ENCODE measurements at regions not wholly inside any gene's neighbourhood (a gene's known extent, or its start where the extent isn't known, plus 50 kb on each side); places are given as distances from the start of the nearest gene placed in this dataset.

DNA sequence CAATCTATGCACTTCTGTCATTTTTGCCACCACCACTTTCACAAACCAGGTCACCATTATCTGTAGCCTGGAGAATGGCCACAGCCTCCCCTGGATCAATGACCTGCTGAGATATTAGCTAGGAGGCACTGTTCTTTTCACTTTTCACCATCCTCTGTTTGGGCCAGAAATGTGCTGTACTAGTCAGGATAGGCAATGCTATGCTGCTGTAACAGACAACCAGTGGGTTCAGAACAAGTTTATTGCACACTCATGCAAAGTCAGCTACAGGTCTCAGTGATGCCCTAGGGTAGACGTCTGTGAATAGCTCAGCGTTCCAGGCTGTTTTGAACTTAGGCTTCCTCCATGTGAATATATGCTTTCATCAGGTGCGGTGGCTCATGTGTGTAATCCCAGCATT lies 231.5 kb downstream of the SUDS3 start:
- FAIRE-seq (no peak), DNase-seq (ENCODE audit: low spot score) (no peak)

DNA sequence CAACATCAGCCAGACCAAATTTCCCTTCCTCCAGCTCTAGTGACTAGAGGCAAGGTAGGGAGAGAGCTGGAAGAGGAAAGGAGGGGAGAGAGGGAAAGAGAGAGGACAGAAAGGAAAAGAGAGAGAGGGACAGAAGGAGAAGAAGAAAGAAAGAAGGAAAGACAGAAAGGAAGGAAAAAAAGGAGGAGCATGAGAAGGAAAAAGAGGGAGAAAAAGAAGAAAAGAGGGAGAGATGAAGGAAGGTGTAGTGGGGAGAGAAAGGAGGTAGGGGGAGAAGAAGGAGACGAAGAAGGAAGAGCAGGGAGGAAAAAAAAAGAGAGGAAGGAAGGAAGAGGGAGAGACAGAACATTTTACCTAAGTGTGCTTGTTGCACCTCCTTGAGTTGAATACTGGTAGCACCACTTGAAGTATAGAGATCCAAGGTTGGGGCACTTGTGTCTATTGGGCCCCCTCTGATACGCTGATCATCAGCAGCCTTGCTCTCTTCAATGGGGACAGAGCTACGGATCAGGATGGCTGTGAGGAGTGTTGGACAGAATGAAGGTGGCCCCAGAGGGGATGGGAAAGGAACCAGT lies 232.5 kb downstream of the SUDS3 start:
- no peak for FAIRE-seq
- no peak for DNase-seq (ENCODE audit: low spot score)

DNA sequence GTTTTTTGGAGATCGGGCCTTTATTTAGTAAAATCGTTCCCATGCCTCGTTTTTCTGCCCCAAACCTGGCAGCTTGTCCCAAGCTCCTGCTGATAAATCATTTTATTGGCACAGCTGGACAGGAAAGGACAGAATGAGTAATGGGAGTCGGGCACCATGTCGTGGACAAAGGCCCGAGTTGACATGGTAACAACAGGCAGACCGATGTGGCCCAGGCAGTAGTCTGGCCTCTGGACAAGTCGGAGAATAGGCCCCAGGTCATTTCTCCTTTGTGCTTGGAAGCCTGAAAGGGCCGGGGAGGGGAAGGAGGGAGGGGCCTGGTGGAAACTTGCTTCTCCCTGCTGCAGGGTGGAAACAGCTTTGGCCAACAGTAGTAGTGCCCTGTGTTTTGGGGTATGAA lies 234.9 kb downstream of the SUDS3 start:
- DNase-seq (ENCODE audit: low spot score): no peak

DNA sequence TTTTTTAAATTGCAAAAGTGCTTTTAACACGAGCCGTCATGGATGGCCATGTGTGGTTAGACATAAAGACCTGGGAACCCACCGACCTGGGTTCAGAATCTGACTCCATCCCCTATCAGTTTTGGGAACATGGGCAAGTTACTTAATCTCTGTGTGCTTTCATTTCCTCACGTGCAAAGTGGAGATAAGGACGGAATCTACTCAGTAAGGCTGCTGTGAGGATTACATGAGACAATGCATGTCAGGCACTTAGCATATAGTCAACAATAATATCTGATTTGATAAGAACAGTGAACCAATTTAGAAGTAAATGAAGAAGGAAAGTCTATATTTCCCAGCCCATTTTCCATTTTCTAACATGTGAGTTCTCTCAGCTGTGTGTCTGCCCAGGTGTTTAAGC lies 235.4 kb downstream of the SUDS3 start:
- FAIRE-seq: no peak

More for the DNA sequence above, 234.9 kb downstream of the SUDS3 start:
- FAIRE-seq: no peak

DNA sequence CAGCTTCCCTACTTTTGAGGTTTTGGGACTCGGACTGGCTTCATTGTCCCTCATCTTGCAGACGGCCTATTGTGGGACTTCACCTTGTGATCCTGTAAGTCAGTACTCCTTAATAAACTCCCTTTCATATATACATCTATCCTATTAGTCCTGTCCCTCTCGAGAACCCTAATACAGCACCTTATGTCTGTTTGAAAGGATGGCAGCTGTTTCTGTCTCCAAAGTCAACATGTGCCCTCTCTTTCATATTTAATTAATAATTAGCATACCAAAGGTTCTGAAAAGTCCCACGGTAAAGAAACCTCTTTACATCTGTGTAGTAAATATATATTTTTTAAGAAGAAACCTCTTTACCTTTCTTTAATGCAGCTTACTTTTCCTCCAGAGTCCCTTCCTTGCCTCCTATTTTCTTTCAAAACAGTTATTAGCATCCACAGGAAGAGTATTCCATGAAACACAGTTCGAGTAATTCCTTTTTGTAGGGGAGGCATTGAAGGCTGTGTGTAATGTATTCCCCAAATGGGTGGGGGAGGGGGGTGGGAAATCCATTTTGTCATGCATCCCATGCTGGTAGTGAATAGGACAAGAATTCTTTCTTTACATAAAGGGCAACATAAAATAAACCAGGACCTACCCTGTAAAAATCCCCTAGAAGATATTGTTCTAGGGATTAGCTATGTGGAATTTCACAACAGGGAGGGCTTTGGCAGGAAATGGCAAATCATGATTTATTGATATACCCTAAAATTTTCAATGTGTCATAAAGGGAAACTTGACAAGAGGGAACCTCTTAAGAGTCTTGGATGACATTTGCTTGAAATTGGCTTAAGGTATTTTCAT lies 241.5 kb downstream of the SUDS3 start:
- FAIRE-seq (no peak), DNase-seq (ENCODE audit: low spot score) (no peak)

More for the DNA sequence above, 235.4 kb downstream of the SUDS3 start:
- no peak for DNase-seq (ENCODE audit: low spot score)

DNA sequence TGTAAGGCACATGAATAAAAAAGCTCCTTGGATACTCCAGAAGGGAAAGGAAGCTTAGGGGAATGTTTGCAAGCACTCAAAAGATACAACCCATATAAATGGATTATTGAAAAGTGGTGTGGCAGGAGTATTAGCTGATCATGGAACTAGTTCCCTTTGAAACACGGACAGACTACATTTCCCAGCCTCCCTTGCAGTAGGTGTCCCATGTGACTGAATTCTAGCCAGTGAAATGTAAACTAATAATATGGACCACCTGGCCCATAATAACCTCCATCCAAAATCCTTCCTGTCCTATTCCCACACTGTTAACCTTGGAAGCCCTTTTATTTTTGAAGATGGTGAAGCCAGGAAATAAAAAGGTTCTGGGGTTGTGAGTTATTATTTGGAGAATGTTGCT lies 242.3 kb downstream of the SUDS3 start:
- DNase-seq (ENCODE audit: low spot score): no peak
- FAIRE-seq: no peak

DNA sequence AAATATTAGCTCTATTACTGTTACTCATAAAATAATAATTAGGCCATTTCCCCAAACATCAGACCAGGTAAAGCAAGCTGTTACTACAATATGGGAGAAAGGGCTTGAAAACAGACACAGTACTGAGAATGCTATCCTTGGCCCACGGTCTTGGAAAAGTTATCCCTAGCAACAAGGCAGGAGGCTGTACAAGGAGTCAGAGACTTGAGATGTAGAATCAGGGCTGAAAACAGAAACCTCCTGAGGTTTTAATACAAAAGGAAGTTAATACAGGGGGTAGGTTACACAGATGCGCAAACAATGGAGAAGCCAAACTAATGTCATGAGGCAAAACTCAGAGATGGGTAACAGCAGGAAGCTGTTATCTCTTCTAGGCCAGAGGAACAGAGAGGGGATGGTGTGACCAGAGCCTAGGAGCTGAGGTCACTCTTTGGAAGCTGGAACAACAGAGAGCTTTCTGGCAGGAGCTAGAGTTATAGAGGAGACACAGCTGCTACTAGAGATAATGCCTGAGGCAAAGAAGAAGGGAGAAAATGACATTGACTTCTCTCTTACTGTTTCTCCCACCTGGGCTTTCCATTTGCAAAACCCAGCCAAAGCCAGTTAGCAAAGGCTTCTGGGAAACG lies 248.8 kb downstream of the SUDS3 start:
- DNase-seq (ENCODE audit: low spot score): no peak
- no peak for FAIRE-seq

DNA sequence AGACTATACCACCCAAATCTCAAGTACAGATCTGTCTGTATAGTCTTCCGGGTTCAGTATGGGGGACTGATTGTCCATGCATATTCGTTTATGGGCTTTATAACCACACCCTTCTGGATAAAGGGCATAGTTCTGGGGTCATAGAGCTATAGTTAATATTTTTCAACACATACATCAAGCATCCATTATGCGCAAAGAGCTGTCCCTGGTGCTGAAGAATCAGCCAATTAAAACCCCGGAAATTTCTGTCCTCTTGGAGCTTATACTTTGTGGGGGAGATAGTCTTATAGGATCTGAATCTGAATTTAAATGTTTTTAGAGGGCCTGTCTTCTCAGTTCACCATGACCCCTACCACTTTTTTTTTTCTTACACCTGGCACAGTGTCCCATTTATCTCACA lies 256.7 kb downstream of the SUDS3 start:
- FAIRE-seq (no peak), DNase-seq (ENCODE audit: low spot score) (no peak)

DNA sequence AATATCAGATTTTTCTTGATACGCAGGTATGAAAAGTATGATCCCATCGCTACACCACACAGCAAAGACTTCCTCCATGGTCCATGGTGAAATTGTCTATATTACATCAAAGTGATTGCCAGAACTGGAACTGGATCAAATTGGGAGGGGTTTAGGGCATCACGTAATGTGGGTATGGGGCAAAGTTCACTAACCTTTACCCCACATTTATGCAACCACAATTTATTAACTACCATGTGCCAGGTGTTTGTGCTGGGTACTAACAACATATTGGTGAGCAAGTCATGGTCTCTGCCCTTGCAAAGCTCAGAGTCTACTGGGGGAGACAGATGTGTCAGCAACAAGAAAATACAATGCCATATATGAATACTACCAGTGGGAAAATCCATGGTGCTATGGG lies 258.9 kb downstream of the SUDS3 start:
- DNase-seq (ENCODE audit: low spot score) (no peak), FAIRE-seq (no peak)

DNA sequence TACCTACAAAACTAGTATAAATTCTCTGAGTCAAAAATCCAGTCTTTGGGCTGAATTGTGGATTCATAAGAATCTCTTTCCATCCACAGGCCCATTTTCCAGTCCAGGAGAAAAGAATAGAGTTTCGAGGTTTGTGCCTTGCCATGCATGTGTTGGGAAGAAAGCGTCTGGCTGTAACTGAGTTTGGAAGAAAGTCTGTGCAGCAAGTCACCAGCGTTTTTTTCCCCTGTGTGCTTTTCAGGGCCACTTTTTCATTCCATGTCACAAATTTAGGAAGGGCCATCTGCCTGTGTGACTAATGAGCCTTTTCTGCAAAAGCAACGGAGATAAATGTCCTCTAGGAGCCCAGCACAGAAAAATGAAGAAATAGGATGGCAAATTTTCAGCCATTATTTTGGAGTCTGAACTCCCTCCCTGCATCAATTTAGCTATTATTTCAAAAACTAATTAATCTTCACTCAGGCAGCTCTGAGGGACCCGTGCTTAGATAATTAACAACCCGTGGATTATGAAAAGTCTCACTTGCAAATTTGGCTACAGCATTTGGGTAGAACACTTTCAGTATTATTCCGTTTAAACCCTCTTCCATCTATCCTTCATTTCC lies 261.5 kb downstream of the SUDS3 start:
- DNase-seq (ENCODE audit: low spot score): no peak
- no peak for FAIRE-seq

DNA sequence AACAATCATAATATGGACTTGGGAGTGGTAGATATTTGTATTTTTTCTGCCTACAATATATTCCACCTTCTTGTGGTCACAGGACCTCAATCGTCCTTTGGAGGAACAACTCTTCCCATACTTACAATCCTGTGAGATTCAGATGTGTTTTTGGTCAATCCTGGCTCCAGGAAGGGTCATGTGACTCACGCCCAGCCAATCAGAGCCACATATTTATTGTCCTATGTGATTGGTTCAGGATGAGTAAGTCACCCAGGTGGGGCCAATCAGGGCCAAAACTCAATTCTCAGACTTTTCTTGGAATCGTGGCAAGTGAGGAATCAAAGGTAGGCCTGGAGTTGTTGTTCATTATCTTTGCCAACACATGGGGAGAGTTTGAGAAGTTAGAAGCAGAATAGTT lies 264.9 kb downstream of the SUDS3 start:
- DNase-seq (ENCODE audit: low spot score) (no peak), FAIRE-seq (no peak)

DNA sequence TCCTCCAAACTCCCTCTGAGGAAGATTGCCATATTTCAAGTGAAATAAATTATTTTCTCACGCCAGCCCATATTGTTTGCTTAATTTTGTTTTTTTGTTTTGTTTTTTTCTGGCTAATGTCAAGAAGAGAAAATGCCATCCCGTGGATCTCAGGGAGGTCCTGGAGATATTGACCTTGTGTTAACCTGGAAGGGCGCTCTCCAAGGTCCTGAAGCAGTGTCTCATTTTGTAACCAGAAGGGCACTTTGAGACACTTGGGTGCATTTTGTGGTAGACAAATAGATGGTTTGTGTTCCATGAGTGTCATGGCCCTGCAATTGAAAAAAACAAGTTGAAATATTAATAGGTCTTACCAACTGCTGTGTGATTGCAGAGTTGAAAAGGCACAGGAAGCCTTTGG lies 268.9 kb downstream of the SUDS3 start:
- no peak for DNase-seq (ENCODE audit: low spot score)
- FAIRE-seq: no peak

DNA sequence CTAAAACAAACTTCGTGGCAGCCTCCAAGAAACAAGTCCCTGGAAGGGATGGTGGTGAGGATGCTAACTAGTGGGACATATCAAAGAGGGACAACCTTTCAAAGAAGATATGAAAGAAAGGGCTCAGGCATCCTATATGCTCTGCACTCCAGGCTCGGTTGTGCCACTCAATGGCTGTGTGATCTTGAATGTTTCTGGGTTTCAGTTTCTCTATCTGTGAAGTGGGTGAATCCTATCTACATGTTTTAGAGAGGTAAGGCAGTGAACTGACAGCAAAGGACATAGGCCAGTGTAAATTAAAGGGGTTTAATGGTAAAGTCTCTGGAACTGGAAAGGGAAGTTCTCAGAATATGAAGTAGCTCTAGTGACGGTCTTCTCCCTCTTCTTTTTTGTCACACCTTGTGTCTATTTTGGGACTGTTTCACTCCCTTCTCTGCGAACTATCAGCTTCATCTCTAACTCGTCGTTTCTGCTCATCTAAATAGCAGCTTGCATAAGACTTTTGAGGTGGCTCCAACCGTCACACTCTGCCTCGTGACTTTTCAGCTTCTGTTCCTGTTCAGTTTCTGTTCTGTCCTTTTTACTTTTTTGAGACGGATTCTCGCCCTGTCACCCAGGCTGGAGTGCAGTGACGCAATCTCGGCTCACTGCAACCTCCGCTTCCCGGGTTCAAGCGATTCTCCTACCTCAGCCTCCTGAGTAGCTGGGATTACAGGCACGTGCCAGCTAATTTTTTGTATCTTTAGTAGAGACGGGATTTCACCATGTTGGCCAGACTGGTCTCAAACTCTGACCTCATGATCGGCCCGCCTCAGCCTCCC lies 273.6 kb downstream of the SUDS3 start:
- no peak for FAIRE-seq
- no peak for DNase-seq (ENCODE audit: low spot score)

DNA sequence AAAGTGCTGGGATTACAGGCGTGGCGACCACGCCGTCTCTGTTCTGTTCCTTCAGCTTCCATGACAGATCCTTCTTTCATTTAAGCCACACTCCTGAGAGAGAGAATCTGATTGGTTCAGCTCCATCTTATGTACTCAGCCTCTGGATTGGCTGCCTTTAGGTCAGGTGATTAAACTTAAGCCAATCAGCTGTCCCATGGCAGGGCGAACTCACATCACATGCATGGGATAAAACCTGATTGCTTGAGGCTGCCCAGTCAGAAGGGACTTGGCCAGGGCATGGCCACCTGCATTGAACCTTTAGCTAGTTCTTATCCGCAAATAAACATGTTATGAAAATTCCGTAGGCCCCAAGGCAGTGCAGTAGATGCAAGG lies 274.2 kb downstream of the SUDS3 start:
- DNase-seq (ENCODE audit: low spot score) (no peak), FAIRE-seq (no peak)

DNA sequence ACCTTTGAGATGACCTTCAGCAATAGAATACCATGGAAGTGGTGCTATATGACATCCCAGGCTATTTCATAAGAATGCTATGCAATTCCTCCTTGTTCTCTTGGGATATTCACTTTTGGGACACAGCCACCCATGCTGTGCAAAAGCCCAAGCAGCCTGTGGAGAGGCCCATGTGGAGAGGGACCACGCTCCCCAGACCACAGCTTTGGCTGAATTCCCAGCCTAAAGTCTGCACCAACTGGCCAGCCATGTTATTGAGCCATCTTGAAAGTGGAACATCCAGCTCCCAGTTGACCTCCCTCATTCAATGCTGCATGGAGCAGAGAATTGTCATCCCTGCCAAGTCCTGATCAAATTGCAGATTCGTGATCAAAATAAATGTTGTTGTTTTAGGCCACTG lies 275.1 kb downstream of the SUDS3 start:
- FAIRE-seq: no peak
- no peak for DNase-seq (ENCODE audit: low spot score)

DNA sequence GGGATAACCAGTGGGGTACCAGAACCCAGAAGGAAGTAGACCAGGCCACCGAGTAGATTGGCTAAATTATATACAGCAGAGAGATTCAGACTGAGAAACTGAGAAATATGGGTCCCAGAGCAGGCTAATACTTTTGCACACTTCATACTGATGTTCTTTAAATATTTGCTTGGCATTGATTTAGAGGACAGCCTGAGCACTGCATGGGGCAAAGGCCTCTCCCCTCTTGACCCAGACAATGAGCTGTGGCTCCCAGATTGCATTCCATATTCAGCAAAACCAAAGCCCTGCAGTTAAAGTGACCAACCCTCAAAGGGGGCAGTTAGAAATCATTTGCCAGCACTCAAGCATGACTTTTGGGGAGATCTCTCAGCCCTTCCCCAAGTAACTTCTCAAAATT lies 279.2 kb downstream of the SUDS3 start:
- DNase-seq (ENCODE audit: low spot score) (no peak), FAIRE-seq (no peak)

DNA sequence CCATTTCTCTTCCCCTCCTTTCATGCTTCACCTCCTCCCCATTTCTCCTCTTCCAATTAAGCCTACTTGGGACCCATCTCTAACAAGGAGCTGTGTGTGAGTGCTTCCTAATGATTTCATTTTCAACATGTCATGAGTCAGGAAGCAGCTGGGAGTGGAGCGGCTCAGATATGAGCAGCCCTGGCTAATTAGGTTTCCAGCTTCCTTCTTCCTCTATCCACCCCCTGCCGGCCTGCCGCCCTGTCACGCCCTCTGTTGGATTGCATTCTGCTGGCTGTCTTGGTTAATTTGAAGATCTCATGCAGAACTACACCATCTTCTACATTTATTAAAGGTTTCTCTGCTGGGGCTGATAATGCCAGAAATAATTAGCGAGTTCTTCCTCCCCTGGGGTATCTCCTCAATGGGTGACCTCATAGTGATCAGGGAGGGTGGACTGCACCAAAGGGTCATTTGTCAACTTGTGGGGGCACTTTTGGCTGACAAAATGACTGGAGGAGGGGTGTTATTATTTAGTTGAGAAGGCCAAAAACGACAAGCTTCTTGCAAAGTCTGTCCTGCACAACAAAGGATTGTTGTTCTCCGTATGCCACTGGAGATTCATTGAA lies 300.9 kb upstream of the SRRM4 start:
- FAIRE-seq (no peak), DNase-seq (ENCODE audit: low spot score) (no peak)

DNA sequence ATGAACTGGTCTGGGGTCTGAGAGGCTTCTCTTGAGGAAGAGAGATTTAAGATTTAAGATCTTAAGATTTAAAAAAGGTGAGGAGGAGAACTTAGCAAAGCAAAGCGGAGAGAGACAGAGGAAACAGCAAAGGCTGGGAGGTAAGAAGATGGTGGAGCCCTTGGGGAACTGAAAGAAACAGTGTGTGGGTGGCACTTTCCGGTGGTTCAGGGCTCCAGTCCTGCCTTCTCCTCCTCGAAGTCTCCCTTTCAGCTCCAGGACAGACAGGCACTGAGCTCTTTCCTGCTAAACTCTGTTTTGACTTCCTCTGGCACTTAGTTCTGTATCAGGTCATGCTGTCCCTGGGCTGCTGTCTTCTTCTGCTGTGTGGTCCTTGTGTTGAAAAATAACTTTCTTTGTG lies 298.7 kb upstream of the SRRM4 start:
- DNase-seq (ENCODE audit: low spot score): no peak
- no peak for FAIRE-seq

DNA sequence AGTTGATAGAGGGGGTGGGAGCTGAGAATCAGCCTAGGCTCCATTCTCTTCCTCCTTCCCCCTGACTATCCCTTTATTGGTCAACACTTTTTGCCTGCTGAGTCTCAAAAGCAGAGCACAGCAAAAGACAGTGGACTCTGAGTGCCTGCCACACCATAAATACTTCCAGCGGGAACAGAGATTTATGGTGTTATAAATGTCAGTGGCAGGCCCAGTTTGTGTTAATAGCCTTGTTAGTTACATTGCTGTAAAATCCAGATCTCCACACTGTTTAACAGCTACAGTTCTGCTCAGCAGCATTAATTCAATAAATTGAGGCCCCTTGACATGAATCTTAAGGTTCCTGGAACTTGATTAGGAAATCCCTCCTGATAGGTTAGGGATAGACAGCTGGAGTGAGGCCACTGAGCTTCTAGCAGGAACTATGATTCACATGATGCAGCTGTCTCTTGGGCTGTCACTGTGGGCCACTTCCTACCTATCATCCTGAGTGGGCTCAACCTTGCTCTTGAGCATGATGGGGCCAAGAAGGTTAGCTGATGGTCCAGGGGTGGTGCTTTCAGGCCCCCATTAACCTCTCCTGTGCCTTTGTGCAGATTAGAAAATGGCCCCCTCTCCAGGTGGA lies 295.2 kb upstream of the SRRM4 start:
- FAIRE-seq (no peak), DNase-seq (ENCODE audit: low spot score) (no peak)

DNA sequence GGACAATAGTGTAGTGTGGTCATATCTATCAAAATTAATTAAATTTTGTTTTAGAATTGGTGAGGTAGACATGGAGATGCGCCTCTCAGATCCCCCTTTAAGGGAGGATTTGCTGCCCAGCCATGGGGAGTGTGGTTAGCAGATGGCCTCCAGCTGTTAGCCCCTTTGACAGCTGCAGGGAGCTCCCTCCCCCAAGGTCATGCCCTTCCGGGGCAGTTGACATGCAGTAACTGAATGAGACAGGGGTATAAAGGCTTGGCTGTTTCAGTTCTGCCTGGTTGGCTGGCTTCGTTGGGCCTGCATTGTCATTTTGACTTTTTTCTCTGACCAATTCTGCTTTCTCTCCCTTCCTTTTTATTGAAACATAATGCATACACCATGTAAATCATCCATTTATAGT lies 291.5 kb upstream of the SRRM4 start:
- DNase-seq (ENCODE audit: low spot score) (no peak), FAIRE-seq (no peak)

DNA sequence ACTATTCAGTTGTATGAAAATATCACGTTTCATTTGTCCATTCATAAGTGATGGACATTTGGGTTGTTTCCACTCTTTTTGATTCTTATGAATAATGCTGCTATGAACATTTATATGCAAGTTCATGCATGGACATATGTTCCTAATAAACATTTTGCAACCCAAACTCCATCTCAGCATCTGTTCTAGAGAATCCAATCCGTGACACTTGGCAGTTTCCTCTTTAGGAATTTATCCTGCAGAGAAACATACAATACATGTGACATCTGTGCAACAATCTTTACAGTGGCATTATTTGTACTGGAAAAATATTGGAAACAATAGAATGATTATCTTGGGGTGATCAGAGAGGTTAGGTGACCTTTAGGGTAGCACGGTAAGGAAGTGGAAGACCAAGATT lies 290.8 kb upstream of the SRRM4 start:
- FAIRE-seq: no peak

More for the DNA sequence above, 290.8 kb upstream of the SRRM4 start:
- no peak for DNase-seq (ENCODE audit: low spot score)

All from RCC 7860 (cell line).